PC-3 (cell line): ENCODE measurements at regions not wholly inside any gene's neighbourhood (a gene's known extent, or its start where the extent isn't known, plus 50 kb on each side); places are given as distances from the start of the nearest gene placed in this dataset.

Experiments
- ATAC-seq: fragments of 200-7000 bp; cut with Tn5 transposase; 2 replicates; pipeline ENCODE4 v1.9.1; 2020; ENCODE audit warnings: mild to moderate bottlenecking, moderate library complexity
- BruUV-seq: library from RNA; stranded (reverse); fragments of 400-500 nt; replicated peaks from 2 replicates; lab custom pipeline; 2021; lab: Mats Ljungman, UMichigan
- CTCF ChIA-PET: fragments of 300-600 bp; sonication (Branson Sonifier 250); formaldehyde crosslinking; loops from one replicate; lab custom pipeline; 2022; ENCODE audit warnings: antibody characterized with exemption; lab: Charles Lee
- POLR2A ChIA-PET: fragments of 300-600 bp; sonication (Branson Sonifier 250); formaldehyde crosslinking; loops from one replicate; lab custom pipeline; 2022; ENCODE audit warnings: antibody characterized with exemption; ENCODE audit not compliant: unreplicated experiment; lab: Charles Lee
- DNase-seq: peaks from one replicate; pipeline ENCODE4 v3.0.0-alpha.2; 2015
- H2AFZ ChIP-seq: fragments of 300-600 bp; sonication (generic); 2 replicates; pipeline ENCODE4 v1.6.0; 2016; ENCODE audit warnings: antibody characterized with exemption, low read length
- H3F3A ChIP-seq: fragments of 300-600 bp; sonication (generic); one replicate; pipeline ENCODE4 v1.6.0; 2017; ENCODE audit warnings: antibody characterized with exemption, low read length, control low read depth, mild to moderate bottlenecking; ENCODE audit not compliant: unreplicated experiment
- H3K27ac ChIP-seq: fragments of 300-600 bp; sonication (generic); 2 replicates; pipeline ENCODE4 v1.5.1; 2016; ENCODE audit warnings: mild to moderate bottlenecking, low read length
- H3K27me3 ChIP-seq: fragments of 300-600 bp; sonication (generic); 2 replicates; pipeline ENCODE4 v1.6.1; 2016; ENCODE audit warnings: low read length, mixed read lengths
- H3K36me3 ChIP-seq: fragments of 300-600 bp; sonication (generic); 2 replicates; pipeline ENCODE4 v1.6.1; 2016; ENCODE audit warnings: low read depth, mixed run types, low read length, mixed read lengths
- H3K4me1 ChIP-seq: fragments of 300-600 bp; sonication (generic); 2 replicates; pipeline ENCODE4 v1.5.1; 2016; ENCODE audit warnings: low read length; ENCODE audit not compliant: insufficient read depth
- H3K4me2 ChIP-seq: fragments of 300-600 bp; sonication (generic); 2 replicates; pipeline ENCODE4 v1.6.0; 2016; ENCODE audit warnings: low read length
- H3K4me3 ChIP-seq: fragments of 300-600 bp; sonication (generic); 2 replicates; pipeline ENCODE4 v1.5.1; 2016; ENCODE audit warnings: mild to moderate bottlenecking, low read length, mixed read lengths
- H3K79me2 ChIP-seq: fragments of 300-600 bp; sonication (generic); 2 replicates; pipeline ENCODE4 v1.6.1; 2017; ENCODE audit warnings: low read length, mixed read lengths
- H3K9ac ChIP-seq: fragments of 300-600 bp; sonication (generic); 2 replicates; pipeline ENCODE4 v1.6.0; 2016; ENCODE audit warnings: mild to moderate bottlenecking, low read length
- H3K9me2 ChIP-seq: fragments of 300-600 bp; sonication (generic); replicated peaks from 2 replicates; pipeline ENCODE4 v1.6.1; 2016; ENCODE audit warnings: mixed run types, low read length, mixed read lengths
- H3K9me3 ChIP-seq: fragments of 300-600 bp; sonication (generic); 2 replicates; pipeline ENCODE4 v1.6.1; 2016; ENCODE audit warnings: low read length, mixed read lengths
- H4K20me1 ChIP-seq: fragments of 300-600 bp; sonication (generic); 2 replicates; pipeline ENCODE4 v1.6.1; 2016; ENCODE audit warnings: low read length, mixed read lengths
- CTCF ChIP-seq: fragments of 300-600 bp; sonication (generic); conservative IDR thresholded peaks from 2 replicates; pipeline ENCODE4 v1.5.1; 2017; ENCODE audit warnings: antibody characterized with exemption, low read depth, mild to moderate bottlenecking, low read length
- EZH2 ChIP-seq: fragments of 300-600 bp; sonication (generic); IDR thresholded peaks from one replicate; pipeline ENCODE4 v1.6.1; 2017; ENCODE audit warnings: antibody characterized with exemption, mild to moderate bottlenecking, low read length; ENCODE audit not compliant: unreplicated experiment
- EZH2phosphoT487 ChIP-seq: fragments of 300-600 bp; sonication (generic); IDR thresholded peaks from 2 replicates; pipeline ENCODE4 v1.6.1; 2018; ENCODE audit warnings: mild to moderate bottlenecking, antibody characterized with exemption, low read length, borderline replicate concordance
- intact Hi-C: fragments of 100-400 bp; cut with micrococcal nuclease; formaldehyde crosslinking; loops from 2 replicates; pipeline ENCODE4 v1.9.0; 2023

GRCh38 chr2:223692191-223692947 lies 90.2 kb upstream of the SCG2 start:
- POLR2A ChIA-PET = interaction anchor here (0.6 kb wide), 1 partner anchor 90 kb away, joined by 3 read pairs; no protein-coding TSS in a partner anchor
- Histone ChIP-seq H2AFZ (peak overlapping the region; percentile 60), H3K36me3 (no peaks in the 10 kb centered on the region), H3K9me2 (no peaks in the 10 kb centered on the region), H3K4me3 (no peak overlapping the region), H3K4me1 (peaks cover 16% of the 10 kb centered on the region), H3K9ac (peak overlapping the region; percentile 30; the same call in 1 of the 2 replicates), H3K79me2 (no peaks in the 10 kb centered on the region), H3K27me3 (no peaks in the 10 kb centered on the region), H3K4me2 (peak overlapping the region; percentile 39; the same call in 1 of the 2 replicates), H3K27ac (no peak overlapping the region; the same call in 1 of the 2 replicates), H3F3A (peaks cover 13% of the 10 kb centered on the region), H3K9me3 (no peaks in the 10 kb centered on the region), H4K20me1 (no peaks in the 10 kb centered on the region)
- ATAC-seq = peak; percentile 70
- intact Hi-C loops = loop anchor here (1.0 kb wide), 1 partner anchor 106 kb away; no protein-coding TSS in a partner anchor
- CTCF ChIA-PET = interaction anchor here (0.6 to 1.0 kb wide), 3 partner anchors 33 to 105 kb away, joined by 4 to 6 read pairs (median 4); no protein-coding TSS in a partner anchor
- TF ChIP-seq CTCF (peak; percentile 89), EZH2phosphoT487 (no peak), EZH2 (no peak)
- no TSS peak for BruUV-seq
- DNase-seq = peak; percentile 79

GRCh38 chr2:223688094-223688835 lies 86.1 kb upstream of the SCG2 start:
- POLR2A ChIA-PET = no interaction called here

More at GRCh38 chr2:223688094-223688835, 86.1 kb upstream of the SCG2 start:
- ATAC-seq = no peak
- no peaks in the 10 kb centered on the region for H3K9me2 ChIP-seq
- no peak overlapping the region for H3K4me3 ChIP-seq
- H3K79me2 ChIP-seq = no peaks in the 10 kb centered on the region
- no peak for TF ChIP-seq EZH2phosphoT487
- no peak for TF ChIP-seq CTCF
- TF ChIP-seq EZH2 = no peak
- no peak overlapping the region for H3K4me2 ChIP-seq
- no peaks in the 10 kb centered on the region for H3F3A ChIP-seq
- intact Hi-C loops = no loop called here
- H3K36me3 ChIP-seq = no peaks in the 10 kb centered on the region
- BruUV-seq = no TSS peak
- H4K20me1 ChIP-seq = no peaks in the 10 kb centered on the region
- no peak overlapping the region for H2AFZ ChIP-seq
- CTCF ChIA-PET = no interaction called here
- H3K27ac ChIP-seq = no peak overlapping the region
- DNase-seq = no peak
- no peak overlapping the region for H3K9ac ChIP-seq
- no peaks in the 10 kb centered on the region; the same call in 1 of the 2 replicates for H3K4me1 ChIP-seq
- H3K9me3 ChIP-seq = no peaks in the 10 kb centered on the region
- H3K27me3 ChIP-seq = no peaks in the 10 kb centered on the region
